Stimulated activated effector memory CD8-positive, alpha-beta T cell treated with anti-CD3 and anti-CD28 coated beads, Interleukin-12 subunit alpha, Interleukin-12 subunit beta, amount 100 ng/mL, for 72 hours (primary cell): ENCODE measurements at regions not wholly inside any gene's neighbourhood (a gene's known extent, or its start where the extent isn't known, plus 50 kb on each side); places are given as distances from the start of the nearest gene placed in this dataset.
A peak's percentile ranks its signal among the peaks of the same experiment; 100 is the strongest.
"Not testable (repeated sequence)": the region's sequence is repeated elsewhere in the genome, so short reads cannot be mapped to it uniquely, and the experiment has no call there.

Source experiments
- ATAC-seq: fragments of 150-1000 bp; cut with Tn5 transposase; 2 replicates; pipeline ENCODE4 v1.10.0; 2021
- DNase-seq, 2 donors: peaks; one replicate each; pipeline ENCODE4 v3.0.0; 2021 to 2022; ENCODE audit warnings: low spot score in 2 of 2
- H3K27ac Mint-ChIP-seq: one replicate; pipeline ENCODE4 v1.8.0; 2022; ENCODE audit warnings: mild to moderate bottlenecking, mixed read lengths
- H3K36me3 Mint-ChIP-seq: one replicate; pipeline ENCODE4 v1.8.0; 2022; ENCODE audit warnings: mild to moderate bottlenecking, mixed read lengths
- H3K4me1 Mint-ChIP-seq: one replicate; pipeline ENCODE4 v1.8.0; 2022; ENCODE audit warnings: mixed read lengths
- H3K4me3 Mint-ChIP-seq: one replicate; pipeline ENCODE4 v1.8.0; 2022; ENCODE audit warnings: mild to moderate bottlenecking, mixed read lengths
- H3K9me3 Mint-ChIP-seq: one replicate; pipeline ENCODE4 v1.8.0; 2022; ENCODE audit warnings: mixed read lengths

DNA sequence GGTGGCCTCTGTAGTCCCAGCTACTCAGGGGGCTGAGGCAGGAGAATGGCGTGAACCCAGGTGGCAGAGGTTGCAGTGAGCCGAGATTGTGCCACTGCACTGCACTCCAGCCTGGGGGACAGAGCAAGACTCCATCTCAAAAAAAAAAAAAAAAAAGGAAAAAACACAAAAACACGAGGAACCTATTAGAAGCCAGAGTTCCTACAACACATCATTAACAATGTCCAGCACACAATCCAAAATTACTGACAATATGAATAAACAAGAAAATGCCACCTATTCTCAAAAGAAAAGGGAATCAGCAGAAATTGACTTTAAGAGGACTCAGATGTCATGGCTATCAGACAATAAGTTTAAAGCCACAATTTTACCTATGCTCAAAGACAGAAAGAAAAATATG is 57.3 kb upstream of the HS3ST3A1 start:
- H3K4me3 Mint-ChIP-seq, H3K4me1 Mint-ChIP-seq, H3K9me3 Mint-ChIP-seq, H3K27ac Mint-ChIP-seq, DNase-seq, H3K36me3 Mint-ChIP-seq, ATAC-seq: not testable (repeated sequence)

DNA sequence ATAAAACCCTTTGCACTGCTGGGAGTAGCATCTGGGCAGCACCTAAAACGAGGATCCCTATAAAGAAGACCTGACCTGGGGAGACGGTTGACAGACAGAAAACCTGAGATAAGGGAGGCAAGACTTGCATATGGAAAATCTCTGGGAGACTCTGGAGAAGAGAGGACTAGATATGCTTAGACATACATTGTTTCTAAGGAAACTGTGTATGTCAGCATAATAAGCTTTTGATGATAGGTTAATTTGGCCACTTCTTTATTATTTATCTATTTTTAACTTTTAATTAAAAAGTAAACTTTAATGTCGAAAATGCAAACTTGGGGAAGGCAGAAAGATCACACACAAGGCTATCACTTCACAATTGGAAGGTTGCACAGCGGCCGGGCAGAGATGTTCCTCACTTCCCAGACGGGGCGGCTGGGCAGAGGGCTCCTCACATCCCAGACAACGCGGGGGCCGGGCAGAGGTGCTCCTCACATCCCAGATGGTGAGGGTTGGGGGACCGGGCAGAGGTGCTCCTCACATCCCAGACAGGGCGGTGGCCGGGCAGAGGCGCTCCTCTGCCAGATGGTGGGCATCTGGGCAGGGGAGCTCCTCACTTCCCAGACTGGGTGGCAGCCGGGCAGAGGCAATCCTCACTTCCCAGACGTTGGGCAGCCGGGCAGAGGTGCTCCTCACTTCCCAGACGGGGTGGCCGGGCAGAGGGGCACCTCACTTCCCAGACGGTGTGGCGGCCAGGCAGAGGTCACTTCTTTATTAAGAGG is 64.3 kb upstream of the HS3ST3A1 start:
- H3K27ac Mint-ChIP-seq: no peak overlapping the region
- no peak overlapping the region for H3K4me3 Mint-ChIP-seq
- no peaks in the 10 kb centered on the region for H3K36me3 Mint-ChIP-seq
- DNase-seq (no peak), ATAC-seq (no peak)
- H3K4me1 Mint-ChIP-seq: no peaks in the 10 kb centered on the region
- peaks cover 21% of the 10 kb centered on the region for H3K9me3 Mint-ChIP-seq

DNA sequence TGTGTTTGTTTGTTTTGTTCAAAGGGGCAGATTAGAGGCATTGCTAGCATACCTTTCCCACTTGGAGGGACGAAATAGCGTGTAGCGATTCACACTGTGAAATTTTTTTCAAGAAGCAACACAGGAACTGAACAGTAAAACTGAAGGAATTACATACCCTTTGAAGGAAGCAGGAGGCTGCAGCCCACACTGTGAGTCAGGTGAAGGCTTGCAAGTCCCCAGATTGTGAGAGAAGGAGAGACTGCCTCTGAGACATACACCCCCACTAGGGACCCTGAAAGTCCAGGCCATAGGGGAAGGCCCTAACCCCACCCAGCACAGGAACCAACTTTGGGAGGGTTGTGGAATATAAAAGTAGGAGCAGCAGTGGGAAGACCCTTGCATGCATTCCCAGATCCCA is 69.6 kb upstream of the HS3ST3A1 start:
- Mint-ChIP-seq H3K36me3 (no peaks in the 10 kb centered on the region), H3K9me3 (peaks cover 21% of the 10 kb centered on the region), H3K4me3 (no peak overlapping the region), H3K4me1 (peaks cover 11% of the 10 kb centered on the region), H3K27ac (no peak overlapping the region)
- DNase-seq (no peak), ATAC-seq (no peak)

DNA sequence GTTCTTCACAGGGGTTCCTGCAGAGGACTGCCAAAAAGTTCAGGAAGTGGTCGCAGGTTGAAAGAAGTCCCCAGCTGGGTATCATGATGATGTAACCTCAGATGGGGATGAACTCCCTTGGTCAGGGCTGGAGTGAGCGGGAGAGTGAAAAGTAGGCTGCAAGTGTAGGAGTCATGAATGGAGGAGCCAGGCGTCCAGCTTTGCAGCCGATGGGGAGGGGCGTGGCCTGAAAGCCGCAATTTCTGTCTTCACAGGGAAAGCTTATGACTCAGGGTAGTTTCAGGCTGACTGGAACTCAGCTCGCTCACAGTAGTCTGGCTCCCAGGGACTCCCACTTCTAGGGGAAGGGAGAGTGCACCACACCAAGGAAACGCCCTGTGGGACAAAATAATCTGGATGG is 70.0 kb upstream of the HS3ST3A1 start:
- H3K4me1 Mint-ChIP-seq: peaks cover 11% of the 10 kb centered on the region
- H3K9me3 Mint-ChIP-seq: peaks cover 21% of the 10 kb centered on the region
- no peaks in the 10 kb centered on the region for H3K36me3 Mint-ChIP-seq
- H3K4me3 Mint-ChIP-seq: no peak overlapping the region
- H3K27ac Mint-ChIP-seq: no peak overlapping the region
- peak; percentile 84 for ATAC-seq
- peak; percentile 18 to 62 for DNase-seq

DNA sequence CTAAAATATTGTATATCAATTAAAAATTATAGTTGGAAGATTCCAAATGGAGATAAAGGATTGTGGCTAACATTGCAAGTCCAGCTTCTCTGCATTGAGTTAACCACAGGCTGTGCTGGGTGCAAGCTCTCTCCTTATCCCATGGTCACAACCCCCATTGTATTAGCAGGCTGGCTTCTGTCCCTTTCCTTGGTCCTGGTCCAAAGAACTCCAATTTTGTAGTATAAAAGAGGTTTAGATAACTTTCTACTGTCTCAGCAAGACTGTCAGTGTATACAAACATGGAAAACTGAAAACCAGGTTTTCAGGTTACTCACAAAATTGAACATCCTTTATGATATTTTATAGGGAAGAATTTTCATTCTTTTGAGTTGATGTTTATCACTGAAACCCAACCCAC is 76.6 kb upstream of the HS3ST3A1 start:
- no peak overlapping the region for H3K4me3 Mint-ChIP-seq

DNA sequence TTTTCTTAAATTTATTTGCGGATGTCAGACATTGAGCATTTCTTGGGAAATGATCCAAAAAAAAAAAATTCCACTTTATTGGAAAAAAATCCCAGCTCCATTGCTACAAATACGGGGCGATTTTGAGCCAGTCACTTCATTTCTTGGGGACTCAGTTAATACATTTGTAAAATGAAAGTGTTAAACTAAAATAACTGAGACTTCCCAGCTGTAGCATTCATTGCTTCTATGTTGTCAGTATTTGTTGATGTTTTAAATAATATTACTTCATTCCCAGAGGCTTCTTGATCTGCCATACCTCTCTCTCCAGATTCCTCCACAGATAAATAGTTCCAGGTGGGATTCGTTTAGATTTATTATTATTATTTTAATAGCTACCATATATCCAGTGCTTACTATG is 77.1 kb upstream of the HS3ST3A1 start:
- H3K4me3 Mint-ChIP-seq: no peak overlapping the region
- no peaks in the 10 kb centered on the region for H3K9me3 Mint-ChIP-seq
- H3K27ac Mint-ChIP-seq: no peak overlapping the region
- DNase-seq (no peak), ATAC-seq (no peak)
- no peaks in the 10 kb centered on the region for H3K4me1 Mint-ChIP-seq
- H3K36me3 Mint-ChIP-seq: no peaks in the 10 kb centered on the region

More for the DNA sequence above, 76.6 kb upstream of the HS3ST3A1 start:
- Mint-ChIP-seq H3K4me1 (no peaks in the 10 kb centered on the region), H3K9me3 (no peaks in the 10 kb centered on the region), H3K36me3 (no peaks in the 10 kb centered on the region), H3K27ac (no peak overlapping the region)
- DNase-seq: no peak
- ATAC-seq: no peak

DNA sequence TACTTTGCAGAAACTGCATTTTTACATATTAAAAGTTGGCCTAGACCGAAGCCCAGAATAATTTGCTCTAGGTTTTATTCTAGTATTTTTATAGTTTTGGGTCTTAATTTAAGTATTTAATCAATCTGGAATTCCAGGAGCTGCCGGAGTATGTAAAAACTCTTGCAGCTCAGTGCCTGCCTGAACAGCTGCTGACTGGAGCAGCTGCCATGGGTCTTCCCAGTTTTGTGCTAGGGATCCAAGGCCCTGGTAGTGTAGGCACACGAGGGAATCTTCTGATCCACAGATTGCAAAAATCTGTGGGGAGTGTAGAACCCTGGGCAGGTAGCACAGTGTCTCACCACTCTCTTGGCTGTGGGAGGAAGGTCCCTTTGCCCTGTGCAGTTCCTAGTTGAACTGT is 87.0 kb upstream of the HS3ST3A1 start:
- Mint-ChIP-seq H3K4me3 (no peak overlapping the region), H3K36me3 (no peaks in the 10 kb centered on the region), H3K9me3 (no peaks in the 10 kb centered on the region), H3K4me1 (no peaks in the 10 kb centered on the region), H3K27ac (no peak overlapping the region)
- ATAC-seq (no peak), DNase-seq (no peak)

DNA sequence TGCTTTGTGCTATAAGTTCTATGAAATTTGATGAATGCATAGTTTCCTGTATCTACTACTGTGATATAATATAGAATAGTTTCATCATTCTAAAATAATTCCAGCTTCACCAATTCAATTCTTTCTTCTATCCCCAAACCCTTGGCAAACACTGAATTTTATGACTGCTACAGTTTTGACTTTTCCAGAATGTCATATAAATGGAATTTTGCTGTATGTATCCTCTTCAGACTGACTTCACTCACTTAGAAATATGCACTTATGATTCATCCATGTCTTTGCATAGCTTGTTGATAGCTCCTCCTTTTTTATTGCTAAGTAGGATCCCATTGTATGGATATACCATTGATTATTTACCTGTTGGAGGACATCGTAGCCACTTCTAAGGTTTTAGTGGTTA is 89.1 kb upstream of the HS3ST3A1 start:
- Mint-ChIP-seq H3K4me1 (no peaks in the 10 kb centered on the region), H3K27ac (no peak overlapping the region), H3K4me3 (no peak overlapping the region), H3K9me3 (no peaks in the 10 kb centered on the region), H3K36me3 (no peaks in the 10 kb centered on the region)
- ATAC-seq: no peak
- DNase-seq: no peak

DNA sequence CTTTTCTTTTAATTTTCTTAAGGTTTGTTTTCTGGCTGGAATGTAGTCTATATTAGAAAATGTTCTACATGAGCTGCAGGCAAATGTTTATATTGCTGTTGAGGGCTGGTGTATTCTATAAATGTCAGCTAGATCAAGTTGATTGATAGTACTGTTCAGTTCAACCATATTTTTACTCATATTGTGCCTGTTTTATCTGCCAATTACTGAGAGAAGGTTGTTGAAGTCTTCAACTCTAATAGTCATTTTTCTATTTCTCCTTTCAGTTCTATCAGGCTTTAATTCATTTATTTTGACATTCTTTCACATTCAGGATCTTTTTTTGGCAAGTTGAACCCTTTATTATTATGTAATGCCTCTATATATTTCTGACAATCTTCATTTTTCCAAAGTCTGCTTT is 93.2 kb upstream of the HS3ST3A1 start:
- Mint-ChIP-seq H3K36me3 (no peaks in the 10 kb centered on the region), H3K4me3 (no peak overlapping the region), H3K27ac (no peak overlapping the region), H3K4me1 (no peaks in the 10 kb centered on the region), H3K9me3 (no peaks in the 10 kb centered on the region)
- DNase-seq: no peak
- ATAC-seq: no peak

DNA sequence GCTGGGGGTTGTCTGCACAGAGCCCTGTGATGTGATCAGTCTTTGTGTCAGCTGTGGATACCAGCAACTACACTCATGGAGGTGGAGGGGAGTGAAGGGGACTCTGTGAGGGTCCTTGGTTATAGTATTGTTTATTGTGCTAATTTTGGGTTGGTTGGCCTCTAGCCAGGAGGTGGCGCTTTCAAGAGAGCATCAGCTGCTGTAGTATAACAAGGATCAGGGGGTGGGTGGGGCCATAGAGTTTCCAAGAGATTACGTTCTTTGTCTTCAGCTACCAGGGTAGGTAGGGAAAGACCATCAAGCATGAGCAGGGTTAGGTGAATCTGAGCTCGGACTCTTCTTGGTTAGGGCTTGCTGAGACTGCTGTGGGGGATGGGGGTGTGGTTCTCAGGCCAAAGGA is 97.1 kb upstream of the HS3ST3A1 start:
- DNase-seq: no peak
- ATAC-seq: no peak
- Mint-ChIP-seq H3K4me3 (no peak overlapping the region), H3K36me3 (no peaks in the 10 kb centered on the region), H3K27ac (no peak overlapping the region), H3K9me3 (no peaks in the 10 kb centered on the region), H3K4me1 (no peaks in the 10 kb centered on the region)

DNA sequence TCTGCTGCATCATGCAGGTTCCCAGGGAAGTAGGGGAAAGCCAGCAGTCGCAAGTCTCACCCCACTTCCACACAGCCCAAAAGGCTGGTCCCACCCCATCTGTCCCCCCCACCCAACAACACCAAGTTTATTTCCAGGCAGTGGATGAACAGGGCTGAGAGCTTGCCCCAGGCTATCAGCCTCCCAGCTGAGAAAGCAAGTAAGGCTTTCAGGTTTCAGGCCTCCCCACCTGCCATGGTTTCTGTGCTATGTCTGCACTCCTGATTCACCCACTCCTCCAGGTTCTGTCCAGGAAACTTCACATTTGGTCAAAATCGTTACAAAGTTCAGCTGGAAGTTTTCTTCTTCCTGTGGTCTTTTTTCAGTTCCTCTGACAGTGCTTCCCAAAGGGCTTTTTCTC is 97.5 kb upstream of the HS3ST3A1 start:
- Mint-ChIP-seq H3K9me3 (no peaks in the 10 kb centered on the region), H3K36me3 (no peaks in the 10 kb centered on the region), H3K4me1 (no peaks in the 10 kb centered on the region), H3K27ac (no peak overlapping the region), H3K4me3 (no peak overlapping the region)
- no peak for ATAC-seq
- no peak for DNase-seq

DNA sequence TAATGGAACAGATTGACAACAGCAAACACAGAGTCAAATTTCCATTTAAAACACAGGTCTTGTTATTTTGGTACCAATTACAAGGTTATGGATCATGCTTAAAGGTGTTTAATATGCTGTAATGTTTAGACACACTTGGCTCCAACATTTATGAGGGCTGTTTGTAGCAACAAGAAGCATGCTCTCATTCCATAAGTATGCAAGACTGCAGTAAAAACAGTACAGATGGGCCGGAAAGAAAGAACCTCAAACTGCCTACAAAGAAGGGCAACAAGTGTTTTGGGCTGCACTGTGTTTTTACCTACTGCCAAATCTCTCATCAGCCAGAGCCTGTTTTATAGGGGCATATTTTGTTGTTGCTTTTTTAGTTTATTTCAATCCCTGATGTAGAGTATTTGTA is 100.5 kb upstream of the HS3ST3A1 start:
- Mint-ChIP-seq H3K4me3 (no peak overlapping the region), H3K36me3 (no peaks in the 10 kb centered on the region), H3K27ac (no peak overlapping the region)

DNA sequence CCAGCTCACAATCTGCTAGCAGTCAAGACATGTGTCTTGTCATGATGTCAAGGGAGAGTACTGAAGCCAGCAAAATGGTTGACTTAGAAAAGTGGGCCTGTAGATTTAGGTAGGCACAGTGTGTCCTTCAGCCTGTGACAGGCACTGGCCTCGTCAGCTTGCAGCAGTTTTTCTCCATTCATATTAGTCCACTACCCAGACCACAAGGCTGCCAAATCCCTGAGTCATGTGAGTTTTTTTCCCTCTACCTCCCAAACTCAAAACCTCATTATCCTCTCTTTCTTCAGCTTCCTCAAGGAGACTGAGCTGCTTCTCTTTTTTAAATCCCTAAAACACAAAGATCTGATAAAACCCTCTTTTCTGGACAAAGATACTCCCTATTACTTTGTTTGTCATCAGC is 102.6 kb upstream of the HS3ST3A1 start:
- H3K4me3 Mint-ChIP-seq: no peak overlapping the region
- no peaks in the 10 kb centered on the region for H3K36me3 Mint-ChIP-seq
- DNase-seq (no peak), ATAC-seq (no peak)
- no peaks in the 10 kb centered on the region for H3K4me1 Mint-ChIP-seq
- H3K9me3 Mint-ChIP-seq: no peaks in the 10 kb centered on the region
- H3K27ac Mint-ChIP-seq: no peak overlapping the region

More for the DNA sequence above, 100.5 kb upstream of the HS3ST3A1 start:
- H3K9me3 Mint-ChIP-seq: no peaks in the 10 kb centered on the region
- H3K4me1 Mint-ChIP-seq: no peaks in the 10 kb centered on the region
- no peak for ATAC-seq
- no peak for DNase-seq

DNA sequence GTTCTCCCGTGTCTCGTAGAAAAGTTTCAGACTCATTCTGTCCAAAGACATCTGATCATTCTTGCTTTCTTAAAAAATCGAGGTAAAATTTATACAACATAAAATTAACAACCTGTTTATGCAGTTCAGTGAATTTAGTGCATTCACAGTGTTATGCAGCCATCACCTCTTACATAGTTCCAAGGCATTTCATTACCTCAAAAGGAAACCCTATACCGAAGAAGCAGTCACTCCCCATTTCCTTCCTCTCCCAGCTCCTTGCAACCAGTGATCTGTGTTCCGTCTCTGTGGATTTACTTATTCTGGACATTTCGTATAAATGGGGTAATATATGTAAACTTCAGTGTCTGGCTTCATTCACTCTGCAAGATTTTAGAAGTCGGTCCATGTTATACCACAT is 103.5 kb upstream of the HS3ST3A1 start:
- no peaks in the 10 kb centered on the region for H3K4me1 Mint-ChIP-seq
- DNase-seq (no peak), ATAC-seq (no peak)
- H3K4me3 Mint-ChIP-seq: no peak overlapping the region
- no peak overlapping the region for H3K27ac Mint-ChIP-seq
- H3K9me3 Mint-ChIP-seq: no peaks in the 10 kb centered on the region
- H3K36me3 Mint-ChIP-seq: no peaks in the 10 kb centered on the region

DNA sequence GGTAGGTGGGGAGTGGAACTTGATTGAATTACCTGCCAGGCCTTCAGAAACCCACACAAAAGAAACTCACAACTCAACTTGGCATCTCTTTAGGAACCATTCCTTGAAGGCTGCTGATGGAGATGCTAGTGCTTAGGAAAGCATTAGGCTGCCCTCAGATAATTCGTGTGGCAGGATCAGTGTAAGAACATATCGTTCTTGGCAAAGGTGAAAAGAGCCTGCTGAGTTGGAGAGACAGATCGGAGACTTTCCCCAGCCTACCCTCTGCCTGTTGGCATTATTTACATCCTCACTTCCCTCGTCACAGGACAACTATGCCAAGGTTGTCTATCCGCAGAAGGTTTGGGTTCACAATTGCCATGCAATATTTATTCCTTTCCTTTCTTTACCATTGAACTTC is 120.0 kb upstream of the HS3ST3A1 start:
- H3K4me3 Mint-ChIP-seq: no peak overlapping the region
- no peak for ATAC-seq
- no peak overlapping the region for H3K27ac Mint-ChIP-seq
- H3K4me1 Mint-ChIP-seq: no peaks in the 10 kb centered on the region
- no peak for DNase-seq
- no peaks in the 10 kb centered on the region for H3K9me3 Mint-ChIP-seq
- no peaks in the 10 kb centered on the region for H3K36me3 Mint-ChIP-seq

DNA sequence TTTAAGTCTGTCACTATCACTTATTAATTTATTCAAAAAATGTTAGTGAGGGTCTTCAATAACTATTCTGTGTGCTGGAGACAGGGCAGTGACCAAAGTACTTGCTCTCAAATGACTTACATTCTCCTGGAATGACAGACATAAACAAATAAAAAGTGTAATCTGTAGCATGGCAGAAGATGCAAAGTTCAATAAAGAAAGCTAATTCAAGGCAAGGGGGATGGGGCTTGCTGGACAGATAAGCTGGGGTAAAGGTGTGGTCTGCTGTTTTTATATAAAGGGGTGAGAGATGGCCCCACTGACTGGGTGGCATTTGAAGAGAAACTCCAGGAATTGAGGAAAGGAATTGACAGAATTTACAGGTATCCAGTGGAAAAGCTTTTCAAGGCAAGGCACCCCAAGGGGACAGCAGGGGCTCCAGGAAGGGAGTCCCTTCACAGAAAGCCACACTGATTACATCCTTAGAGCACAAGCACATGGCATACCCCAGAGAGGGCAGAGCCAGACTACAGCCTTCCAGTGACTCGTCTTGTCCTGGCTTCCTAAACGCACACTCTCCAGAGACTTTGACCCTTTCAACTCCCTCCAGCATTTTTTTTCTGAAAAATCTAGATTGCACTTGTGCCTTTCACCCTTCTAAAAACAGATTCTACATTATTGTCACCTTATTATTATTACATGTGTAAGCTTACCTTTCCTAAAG is 123.7 kb upstream of the HS3ST3A1 start:
- ATAC-seq: no peak
- no peak overlapping the region for H3K27ac Mint-ChIP-seq

More for the DNA sequence above, 123.7 kb upstream of the HS3ST3A1 start:
- H3K4me1 Mint-ChIP-seq: no peaks in the 10 kb centered on the region
- DNase-seq: no peak
- H3K36me3 Mint-ChIP-seq: no peaks in the 10 kb centered on the region
- no peaks in the 10 kb centered on the region for H3K9me3 Mint-ChIP-seq
- no peak overlapping the region for H3K4me3 Mint-ChIP-seq
